ENCODE measurements at regions not wholly inside any gene's neighbourhood (a gene's known extent, or its start where the extent isn't known, plus 50 kb on each side); places are given as distances from the start of the nearest gene placed in this dataset.

DNA sequence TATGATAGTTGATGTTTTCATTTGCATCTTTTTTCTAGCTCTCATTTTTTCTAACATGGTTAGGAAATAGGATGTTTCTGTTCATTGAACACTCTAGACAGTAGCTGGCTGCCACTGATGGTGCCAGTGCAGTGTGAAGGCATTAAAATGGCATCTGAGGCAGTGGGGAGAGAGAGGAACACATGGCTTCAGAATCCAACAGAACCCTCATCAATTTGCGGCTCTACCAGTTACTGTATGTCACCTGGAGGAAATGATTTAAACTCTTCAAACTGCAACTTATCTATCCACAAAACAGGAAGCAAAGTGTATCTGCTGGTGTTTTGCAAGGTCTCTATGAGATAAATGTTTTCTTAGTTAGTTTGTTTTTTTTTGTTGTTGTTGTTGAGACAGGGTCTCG is 305.2 kb upstream of the PRKCQ start:
- TF ChIP-seq, protein P1, sequence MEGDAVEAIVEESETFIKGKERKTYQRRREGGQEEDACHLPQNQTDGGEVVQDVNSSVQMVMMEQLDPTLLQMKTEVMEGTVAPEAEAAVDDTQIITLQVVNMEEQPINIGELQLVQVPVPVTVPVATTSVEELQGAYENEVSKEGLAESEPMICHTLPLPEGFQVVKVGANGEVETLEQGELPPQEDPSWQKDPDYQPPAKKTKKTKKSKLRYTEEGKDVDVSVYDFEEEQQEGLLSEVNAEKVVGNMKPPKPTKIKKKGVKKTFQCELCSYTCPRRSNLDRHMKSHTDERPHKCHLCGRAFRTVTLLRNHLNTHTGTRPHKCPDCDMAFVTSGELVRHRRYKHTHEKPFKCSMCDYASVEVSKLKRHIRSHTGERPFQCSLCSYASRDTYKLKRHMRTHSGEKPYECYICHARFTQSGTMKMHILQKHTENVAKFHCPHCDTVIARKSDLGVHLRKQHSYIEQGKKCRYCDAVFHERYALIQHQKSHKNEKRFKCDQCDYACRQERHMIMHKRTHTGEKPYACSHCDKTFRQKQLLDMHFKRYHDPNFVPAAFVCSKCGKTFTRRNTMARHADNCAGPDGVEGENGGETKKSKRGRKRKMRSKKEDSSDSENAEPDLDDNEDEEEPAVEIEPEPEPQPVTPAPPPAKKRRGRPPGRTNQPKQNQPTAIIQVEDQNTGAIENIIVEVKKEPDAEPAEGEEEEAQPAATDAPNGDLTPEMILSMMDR (IDR thresholded peaks at IDR 0.05 in 2 of 3, conservative IDR thresholded peaks at IDR 0.05 in 1 of 3; ENCODE audit: insufficient read depth in 2 of 3, low read depth in 1 of 3, low read length in 3 of 3) = no peak
- no peak for TF ChIP-seq FOS (IDR thresholded peaks at IDR 0.05; ENCODE audit: extremely low read depth, insufficient read length)
- no peak for TF ChIP-seq TCF7 (IDR thresholded peaks at IDR 0.05; ENCODE audit: borderline replicate concordance)
- TF ChIP-seq ZNF24 (IDR thresholded peaks at IDR 0.05) = no peak
- TF ChIP-seq PHB (CRISPR knock-in tag; IDR thresholded peaks at IDR 0.05) = no peak
- TF ChIP-seq EHMT2 (IDR thresholded peaks at IDR 0.05) = no peak
- no peak for TF ChIP-seq POLR2AphosphoS2 (IDR thresholded peaks at IDR 0.05; ENCODE audit: low read length)
- TF ChIP-seq EP300 (IDR thresholded peaks at IDR 0.05; ENCODE audit: low read length) = no peak
- no peak for TF ChIP-seq NR1H2 (CRISPR knock-in tag; IDR thresholded peaks at IDR 0.05)
- no peak for TF ChIP-seq POLR2A (conservative IDR thresholded peaks at IDR 0.05)
- TF ChIP-seq, protein P2, sequence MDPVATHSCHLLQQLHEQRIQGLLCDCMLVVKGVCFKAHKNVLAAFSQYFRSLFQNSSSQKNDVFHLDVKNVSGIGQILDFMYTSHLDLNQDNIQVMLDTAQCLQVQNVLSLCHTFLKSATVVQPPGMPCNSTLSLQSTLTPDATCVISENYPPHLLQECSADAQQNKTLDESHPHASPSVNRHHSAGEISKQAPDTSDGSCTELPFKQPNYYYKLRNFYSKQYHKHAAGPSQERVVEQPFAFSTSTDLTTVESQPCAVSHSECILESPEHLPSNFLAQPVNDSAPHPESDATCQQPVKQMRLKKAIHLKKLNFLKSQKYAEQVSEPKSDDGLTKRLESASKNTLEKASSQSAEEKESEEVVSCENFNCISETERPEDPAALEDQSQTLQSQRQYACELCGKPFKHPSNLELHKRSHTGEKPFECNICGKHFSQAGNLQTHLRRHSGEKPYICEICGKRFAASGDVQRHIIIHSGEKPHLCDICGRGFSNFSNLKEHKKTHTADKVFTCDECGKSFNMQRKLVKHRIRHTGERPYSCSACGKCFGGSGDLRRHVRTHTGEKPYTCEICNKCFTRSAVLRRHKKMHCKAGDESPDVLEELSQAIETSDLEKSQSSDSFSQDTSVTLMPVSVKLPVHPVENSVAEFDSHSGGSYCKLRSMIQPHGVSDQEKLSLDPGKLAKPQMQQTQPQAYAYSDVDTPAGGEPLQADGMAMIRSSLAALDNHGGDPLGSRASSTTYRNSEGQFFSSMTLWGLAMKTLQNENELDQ (CRISPR knock-in tag; IDR thresholded peaks at IDR 0.05; ENCODE audit: borderline replicate concordance) = no peak
